Upper lobe of left lung (tissue), 4 donors: ENCODE measurements at regions not wholly inside any gene's neighbourhood (a gene's known extent, or its start where the extent isn't known, plus 50 kb on each side); places are given as distances from the start of the nearest gene placed in this dataset.

Experiments
- CTCF ChIP-seq, 6 experiments: fragments of 450-650 bp in 4 of 6; fragments of 200-600 bp in 2 of 6; sonication (generic) in 2 of 6; IDR thresholded peaks; one replicate each; pipeline ENCODE4 v1.5.1; 2016 to 2019; ENCODE audit warnings: antibody characterized with exemption in 6 of 6
- EP300 ChIP-seq, 4 donors: sonication (generic); formaldehyde crosslinking; IDR thresholded peaks; one replicate each; pipeline ENCODE4 v1.5.1; 2017; ENCODE audit warnings: antibody characterized with exemption in 4 of 4, control low read depth in 2 of 4
- POLR2A ChIP-seq, 4 donors: fragments of 450-650 bp; IDR thresholded peaks; one replicate each; pipeline ENCODE4 v1.5.1; 2016 to 2017; ENCODE audit warnings: antibody characterized with exemption in 4 of 4, mild to moderate bottlenecking in 2 of 4
- POLR2AphosphoS5 ChIP-seq, 2 donors: sonication (generic); formaldehyde crosslinking; IDR thresholded peaks; one replicate each; pipeline ENCODE4 v1.5.1; 2017; ENCODE audit warnings: antibody characterized with exemption in 2 of 2

DNA sequence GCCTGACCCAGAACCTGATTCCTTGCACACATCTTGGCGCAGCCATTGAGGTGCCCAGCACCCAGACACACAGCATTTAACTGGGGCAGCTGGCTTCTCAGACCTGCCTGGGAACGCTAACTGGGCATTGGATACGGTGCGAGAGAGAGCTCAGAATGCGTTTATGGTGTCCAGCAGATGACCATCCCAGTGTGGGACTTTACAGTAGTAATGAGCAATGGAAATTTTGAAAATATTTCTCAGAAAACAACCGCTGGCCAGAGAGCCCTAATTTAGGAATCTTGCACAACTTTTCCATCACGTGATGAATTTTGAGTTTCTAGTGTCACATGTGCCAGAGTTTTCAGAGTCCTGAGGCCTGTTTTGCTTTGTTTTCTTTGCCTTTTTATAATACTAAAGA is 78.2 kb upstream of the SEC61G start:
- TF ChIP-seq POLR2A (IDR thresholded peaks at IDR 0.05) (no peak), CTCF (IDR thresholded peaks at IDR 0.05) (no peak), EP300 (IDR thresholded peaks at IDR 0.05) (no peak), POLR2AphosphoS5 (IDR thresholded peaks at IDR 0.05) (no peak)
